AG08395 (cell line): ENCODE measurements at regions not wholly inside any gene's neighbourhood (a gene's known extent, or its start where the extent isn't known, plus 50 kb on each side); places are given as distances from the start of the nearest gene placed in this dataset.
"Not testable (repeated sequence)": the region's sequence is repeated elsewhere in the genome, so short reads cannot be mapped to it uniquely, and the experiment has no call there.

ENCODE experiments used
- DNase-seq: peaks from one replicate; pipeline ENCODE4 v3.0.0; 2012; ENCODE audit warnings: mixed read lengths, low spot score

DNA sequence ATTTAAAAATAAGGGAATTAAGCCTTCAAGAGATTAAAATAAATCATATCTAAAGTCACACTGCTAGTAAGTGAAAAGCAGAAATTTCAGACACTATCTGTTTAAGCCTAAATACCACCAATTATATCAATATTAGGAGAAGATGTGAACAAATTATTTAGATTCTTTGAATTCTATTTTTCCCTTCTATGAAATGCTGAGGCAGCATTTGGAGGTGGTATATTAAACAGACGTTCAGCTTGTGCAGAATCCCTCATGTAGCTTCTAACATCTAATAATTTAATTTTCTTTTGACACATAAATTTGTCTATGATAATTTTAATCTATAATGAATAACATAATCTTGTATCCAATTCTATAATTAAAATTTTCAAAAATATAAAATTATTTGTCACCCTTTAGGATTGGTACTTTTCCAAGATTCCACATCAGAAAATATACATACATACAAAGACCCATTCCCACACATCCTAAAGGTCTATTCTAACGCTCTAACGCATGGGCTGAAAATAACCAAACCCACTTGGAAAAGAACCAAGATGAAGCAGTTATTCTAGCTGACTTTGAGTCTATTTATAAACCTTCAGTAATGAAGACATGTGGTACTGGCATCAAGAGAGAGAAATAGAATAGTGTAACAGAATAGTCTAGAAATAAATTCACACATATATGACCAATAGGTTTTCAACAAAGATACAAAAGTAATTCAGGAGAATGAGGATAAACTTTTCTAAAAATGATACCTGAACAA is 751.8 kb downstream of the GALC start:
- DNase-seq, result no peak

DNA sequence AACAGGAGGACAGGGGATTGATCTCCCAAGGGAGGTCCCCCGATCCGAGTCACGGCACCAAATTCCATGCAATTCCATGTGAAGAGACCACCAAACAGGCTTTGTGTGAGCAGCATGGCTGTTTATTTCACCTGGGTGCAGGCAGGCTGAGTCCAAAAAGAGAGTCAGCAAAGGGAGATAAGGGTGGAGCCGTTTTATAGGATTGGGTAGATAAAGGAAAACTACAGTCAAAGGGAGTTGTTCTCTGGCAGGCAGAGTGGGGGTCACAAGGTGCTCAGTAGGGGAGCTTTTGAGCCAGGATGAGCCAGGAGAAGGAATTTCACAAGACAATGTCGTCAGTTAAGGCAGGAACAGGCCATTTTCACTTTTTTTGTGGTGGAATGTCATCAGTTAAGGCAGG is 752.7 kb downstream of the GALC start:
- DNase-seq, result not testable (repeated sequence)

DNA sequence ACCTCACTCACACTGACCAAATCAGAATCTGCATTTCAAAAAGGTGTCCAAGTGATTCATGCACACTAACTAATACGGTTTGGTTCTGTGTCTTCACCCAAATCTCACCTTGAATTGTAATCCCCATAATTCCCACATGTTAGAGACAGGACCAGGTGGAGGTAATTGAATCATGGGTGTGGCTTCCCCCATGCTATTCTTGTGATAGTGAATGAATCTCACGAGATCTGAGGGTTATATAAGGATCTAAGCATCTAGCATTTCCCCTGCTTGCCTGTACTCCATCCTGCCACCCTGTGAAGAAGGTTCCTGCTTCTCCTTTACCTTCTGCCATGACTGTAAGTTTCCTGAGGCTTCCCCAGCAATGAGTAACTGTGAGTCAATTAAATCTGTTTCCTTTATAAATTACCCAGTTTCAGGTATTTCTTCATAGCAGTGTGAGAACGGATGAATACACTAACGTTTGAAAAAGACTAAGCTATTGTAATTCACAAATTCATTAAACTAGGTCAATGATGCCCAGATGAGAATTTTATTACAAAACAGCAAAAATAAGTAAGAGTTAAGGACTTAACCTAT is 759.1 kb downstream of the GALC start:
- no peak for DNase-seq

DNA sequence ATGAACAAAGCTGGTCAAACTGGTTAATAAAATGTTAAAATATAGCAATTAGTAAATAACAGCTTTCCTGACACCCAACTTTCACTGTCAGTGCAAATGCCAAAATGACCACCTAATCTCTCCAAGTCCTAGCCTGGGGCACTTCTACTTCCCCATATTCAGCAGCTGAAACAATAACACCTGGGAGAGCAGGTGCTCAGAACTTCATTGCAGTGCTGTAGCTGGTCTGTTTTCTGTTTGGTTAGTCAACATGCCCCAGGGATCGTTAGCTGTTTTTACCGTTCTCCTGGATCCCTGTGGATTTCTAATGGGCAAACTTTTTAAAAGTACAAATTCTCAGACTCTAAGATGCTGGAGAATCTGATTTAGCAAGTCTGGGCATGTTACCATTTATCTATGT is 759.7 kb downstream of the GALC start:
- DNase-seq, result no peak

DNA sequence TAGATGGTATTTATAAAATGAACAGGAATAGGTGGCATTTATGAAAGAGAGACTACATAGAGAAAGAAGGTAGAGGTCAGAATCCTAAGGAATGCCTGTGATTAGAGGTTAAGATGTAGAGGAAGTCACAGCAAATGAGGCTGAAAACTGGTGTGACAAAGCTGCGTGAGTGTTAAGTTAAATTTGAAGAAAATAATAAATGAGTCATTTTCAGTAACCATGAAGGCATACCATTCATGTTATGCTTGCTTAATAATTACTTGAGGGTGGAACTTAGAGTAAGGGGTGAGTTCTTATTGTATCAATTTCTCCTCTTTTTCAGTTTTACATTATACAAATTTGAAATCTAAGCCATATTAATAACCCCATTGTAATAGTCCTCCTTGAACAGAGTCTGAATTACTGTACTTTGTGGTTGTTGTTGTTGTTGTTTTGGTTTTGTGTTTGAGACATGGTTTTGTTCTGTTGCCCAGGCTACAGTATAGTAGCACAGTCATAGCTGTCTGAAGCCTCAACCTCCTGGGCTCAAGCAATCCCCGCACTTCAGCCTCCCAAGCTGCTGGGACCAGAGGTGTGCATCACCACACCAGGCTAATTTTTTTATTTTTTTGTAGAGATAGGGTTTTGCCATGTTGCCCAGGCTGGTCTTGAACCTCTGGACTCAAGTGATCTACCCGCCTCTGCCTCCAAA is 761.5 kb downstream of the GALC start:
- DNase-seq, result peak; percentile 4

DNA sequence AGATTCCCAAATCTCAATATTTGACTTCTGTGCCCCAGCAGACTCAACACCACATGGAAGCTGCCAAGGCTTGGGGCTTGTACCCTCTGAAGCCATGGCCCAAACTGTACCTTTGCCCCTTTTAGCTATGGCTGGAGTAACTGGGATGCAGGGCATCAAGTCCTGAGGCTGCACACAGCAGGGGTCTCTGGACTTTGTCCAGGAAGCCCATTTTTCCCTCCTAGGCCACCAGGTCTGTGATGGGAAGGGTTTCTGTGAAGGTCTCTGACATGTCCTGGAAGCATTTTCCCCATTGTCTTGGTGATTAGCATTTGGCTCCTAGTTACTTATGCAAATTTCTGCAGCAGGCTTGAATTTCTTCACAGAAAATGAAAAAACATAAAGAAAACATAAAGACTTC is 762.3 kb downstream of the GALC start:
- no peak for DNase-seq

DNA sequence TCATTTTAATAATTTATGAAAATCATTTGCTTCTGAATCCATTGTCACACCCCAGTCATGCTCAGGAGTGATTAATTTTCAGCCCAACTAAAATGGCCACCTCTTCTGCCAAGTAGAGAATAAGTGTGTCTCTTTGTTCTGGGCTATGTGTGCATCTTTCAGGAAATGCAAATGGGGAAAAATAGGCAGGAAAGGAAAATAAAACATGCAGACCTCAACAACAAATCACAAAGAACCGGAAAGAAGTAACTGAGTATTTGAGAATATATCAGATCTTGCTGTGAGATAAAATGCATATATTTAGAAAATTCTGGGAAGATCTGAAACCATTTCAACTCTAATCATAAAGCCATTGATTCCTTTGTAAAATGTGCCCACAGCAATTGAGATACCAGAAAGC is 763.9 kb downstream of the GALC start:
- no peak for DNase-seq

DNA sequence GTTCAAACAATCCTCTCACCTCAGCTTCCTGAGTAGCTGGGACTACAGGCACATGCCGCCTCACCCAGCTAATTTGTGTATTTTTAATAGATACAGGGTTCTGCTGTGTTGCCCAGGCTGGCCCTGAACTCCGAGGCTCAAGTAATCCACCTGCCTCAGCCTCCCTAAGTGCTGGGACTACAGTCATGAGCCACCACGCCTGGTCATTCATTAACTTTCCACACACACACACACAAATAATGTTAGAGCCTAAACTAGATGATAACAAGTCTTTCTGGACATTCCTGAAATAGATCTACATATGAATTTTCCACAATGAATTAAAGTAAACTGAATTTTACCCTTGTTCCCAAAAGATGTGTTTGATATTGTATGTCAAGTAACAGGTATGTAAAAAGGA is 776.0 kb downstream of the GALC start:
- no peak for DNase-seq

DNA sequence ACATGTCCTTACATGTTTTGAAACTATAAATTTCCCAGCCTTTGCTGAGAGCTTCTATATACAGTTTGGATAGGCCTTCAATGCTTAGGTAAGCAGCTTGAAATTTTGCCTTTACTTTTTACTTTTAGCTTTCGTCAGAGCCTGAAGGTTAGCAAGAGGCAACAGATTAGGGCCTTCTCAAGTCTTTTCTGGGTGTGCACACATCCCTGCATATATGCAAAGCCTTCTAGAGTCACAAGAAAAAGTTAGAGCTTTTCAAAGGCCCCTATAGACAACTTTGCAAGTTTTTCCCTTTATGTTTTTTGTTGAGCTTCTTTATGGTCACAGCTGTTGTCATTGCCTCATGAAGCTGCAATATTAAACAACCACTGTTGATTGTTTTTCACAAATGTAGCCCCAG is 778.4 kb downstream of the GALC start:
- no peak for DNase-seq

DNA sequence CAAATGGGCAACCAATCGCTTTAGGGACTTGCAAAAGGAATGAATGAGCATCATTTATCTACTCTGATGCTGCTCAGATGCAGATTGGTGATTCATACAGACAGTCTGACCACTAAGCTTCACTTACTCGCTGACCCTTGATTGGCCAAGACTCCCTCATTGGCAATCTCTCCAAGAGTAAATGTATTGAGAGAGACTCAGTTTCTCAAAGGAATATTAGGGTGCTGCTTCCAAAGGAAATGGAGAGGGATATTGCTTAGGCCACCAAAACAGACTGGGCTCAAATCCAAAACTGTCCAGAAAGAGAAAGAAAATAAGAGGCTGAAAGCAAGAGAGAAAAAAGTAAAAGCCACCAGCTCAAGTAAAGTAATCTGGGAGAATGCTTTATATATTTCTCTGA is 785.2 kb downstream of the GALC start:
- DNase-seq, result no peak

DNA sequence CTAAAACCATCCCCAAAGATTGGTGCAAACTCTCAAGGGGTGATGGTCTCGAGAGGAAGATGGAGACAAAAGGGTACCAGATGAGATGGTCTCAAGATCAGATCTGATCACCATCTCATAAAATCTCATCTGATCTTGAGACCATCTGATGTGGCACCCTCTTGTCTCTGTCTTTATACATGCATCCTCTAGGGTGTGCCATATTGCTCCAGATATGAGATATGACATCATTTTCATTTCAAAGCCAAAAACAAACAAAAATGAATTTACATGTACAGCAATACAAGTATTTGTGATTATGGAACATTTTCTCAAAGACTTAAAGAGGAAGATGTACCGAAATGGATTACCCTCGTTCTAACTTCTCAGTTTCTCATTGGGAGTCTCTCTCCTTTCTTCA is 787.2 kb downstream of the GALC start:
- no peak for DNase-seq

DNA sequence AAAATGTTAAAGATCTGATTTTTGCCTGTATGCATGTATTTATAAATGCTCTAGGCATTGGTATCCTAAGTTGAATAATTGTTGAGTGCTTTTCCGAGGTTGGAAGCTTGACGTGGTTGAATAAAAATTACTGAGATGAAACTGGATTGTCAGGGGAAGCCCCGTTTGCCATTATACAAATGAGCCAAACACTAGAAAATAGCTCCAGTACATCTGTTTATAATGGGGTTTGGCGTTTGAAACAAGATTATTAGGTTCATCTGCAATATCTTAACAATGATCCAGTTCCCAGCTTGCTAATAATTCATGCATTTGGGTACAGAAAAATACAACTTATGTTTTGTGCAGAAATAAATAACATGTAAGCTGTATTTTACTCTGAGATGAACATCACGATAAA is 789.6 kb downstream of the GALC start:
- no peak for DNase-seq

DNA sequence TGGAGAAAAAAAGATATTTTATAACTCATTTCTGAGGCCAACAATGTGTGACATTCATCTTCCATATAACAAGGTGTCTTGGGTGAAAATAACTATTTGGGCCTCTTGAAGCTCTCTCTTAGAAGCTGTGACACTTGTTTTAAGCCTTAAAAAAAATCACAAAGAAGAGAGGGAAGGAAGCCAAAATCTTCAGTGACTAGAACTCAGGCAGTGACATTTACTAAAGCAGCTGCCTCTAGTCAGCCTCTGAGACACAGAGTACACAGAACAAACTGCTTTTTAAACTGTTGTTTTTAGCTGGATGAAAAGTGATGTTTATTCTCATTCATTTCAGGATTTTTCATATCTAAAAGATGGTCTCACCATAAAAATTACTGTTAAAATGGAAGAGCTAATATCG is 793.6 kb downstream of the GALC start:
- no peak for DNase-seq

DNA sequence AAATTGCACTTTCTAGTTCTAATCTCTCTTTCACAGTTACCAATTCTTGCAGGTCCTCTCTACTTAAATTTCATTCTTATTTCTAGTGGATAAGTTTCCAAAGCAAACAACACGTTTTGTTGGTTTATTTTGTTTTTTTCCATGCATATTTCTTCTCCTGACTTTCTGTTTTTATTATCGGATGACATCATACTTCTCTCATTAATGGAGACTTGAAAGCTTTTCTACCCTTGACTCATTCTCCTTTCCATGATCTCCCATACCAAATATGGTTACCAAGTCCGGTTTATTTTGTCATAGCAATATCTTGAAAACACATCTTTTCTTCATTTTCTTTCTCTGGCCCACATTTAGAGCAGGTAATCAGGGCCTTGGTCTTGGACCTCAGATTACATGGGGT is 796.5 kb downstream of the GALC start:
- no peak for DNase-seq

DNA sequence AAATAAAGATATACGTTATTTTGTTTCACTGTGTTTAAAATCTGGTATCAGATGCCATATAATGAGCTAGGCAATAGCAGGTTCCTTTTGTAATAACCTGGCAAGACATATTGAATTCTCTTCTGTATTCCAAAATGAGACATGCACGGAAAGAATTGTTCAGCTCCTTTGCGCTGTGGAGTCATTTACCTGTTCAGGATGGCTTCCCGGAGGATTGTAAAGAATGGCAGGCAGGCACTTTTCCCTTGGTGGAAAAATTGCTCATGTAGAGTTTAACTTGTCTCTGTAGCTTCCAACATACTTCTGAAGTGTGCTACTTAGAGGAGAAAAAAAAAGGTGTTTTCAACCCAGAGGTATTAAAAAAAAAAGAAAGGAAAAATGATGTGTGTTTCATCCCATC is 805.2 kb downstream of the GALC start:
- DNase-seq, result no peak

DNA sequence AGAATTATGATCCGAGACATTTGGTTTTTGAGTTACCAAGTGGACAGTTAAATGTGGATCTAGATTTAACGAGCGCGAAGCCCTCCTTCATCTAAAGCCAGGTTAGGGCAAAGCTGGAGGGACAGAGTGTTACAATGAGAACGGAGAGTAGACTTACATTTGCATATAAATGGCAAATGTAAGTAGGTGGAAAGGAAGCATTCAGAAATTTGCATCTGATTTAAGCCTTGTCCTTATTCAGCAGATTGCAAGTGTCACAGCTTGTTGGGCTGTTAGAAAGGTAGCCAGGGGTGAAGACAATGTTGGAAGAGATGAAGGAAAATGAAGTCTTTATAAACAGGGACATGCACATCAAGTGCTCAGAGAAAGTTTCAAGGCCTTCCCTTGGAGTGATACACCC is 806.2 kb downstream of the GALC start:
- DNase-seq, result no peak

DNA sequence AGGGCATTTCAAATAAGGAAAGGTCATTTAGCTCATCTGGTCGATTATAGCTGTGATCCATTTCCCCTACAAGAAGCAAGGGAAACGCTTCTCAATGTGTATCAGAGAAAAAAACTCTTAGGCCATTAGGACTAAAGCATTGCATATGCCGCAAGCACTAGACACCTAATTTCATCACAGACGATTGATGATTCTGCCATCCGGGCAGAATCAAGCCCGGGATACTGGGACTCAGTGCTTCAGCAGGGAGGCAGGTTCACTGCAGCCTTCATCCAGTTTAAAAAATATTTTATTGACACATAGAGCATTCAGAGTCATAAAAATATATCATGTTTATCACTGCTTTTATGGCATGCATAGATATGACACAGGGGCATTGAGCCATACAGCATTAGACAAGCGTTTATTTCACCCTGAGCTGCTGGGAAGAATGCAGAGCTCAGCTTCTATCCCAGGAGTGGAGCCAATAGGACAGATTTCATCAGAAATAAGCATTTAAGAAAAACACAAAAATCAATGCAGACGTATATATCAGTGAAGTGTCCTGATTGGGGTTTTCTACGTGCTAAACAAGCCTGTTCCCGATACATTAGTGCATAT is 806.9 kb downstream of the GALC start:
- no peak for DNase-seq

DNA sequence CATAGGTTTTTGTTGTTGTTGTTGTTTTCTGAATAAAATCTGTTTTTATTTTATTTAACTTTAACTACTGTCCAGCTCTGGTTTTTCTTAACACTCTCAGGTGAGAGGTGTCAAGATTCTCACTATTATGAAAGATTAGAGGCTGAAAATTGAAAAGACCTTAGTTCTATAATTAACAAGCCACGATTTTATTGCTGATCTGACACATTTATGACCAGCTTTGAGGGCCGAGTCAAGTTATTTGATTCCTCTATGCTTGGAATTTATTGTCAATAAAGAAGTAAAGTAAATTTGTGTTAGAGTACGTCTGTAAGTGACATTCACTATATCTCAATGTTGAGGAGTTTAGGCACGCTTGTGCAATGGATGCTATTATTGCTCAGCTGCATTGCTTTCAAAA is 808.8 kb downstream of the GALC start:
- DNase-seq, result no peak

DNA sequence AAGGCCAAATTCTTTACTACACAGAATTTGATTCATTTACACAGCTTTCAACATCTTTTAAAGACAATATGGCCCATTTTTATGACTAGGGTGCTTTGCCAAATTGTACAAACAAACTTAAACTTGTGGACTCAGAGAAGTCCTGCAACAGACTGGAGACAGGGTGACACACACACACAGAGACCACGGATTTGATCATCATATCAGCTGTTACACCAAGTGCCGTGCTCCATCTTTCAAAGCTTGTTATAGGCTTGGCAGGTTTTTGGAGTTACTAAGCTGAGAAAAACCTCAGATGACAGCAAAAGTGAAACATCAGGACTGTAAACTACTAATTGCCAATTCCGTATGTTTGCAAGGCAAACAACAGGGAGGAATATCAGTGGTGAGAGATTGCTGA is 811.7 kb downstream of the GALC start:
- no peak for DNase-seq

DNA sequence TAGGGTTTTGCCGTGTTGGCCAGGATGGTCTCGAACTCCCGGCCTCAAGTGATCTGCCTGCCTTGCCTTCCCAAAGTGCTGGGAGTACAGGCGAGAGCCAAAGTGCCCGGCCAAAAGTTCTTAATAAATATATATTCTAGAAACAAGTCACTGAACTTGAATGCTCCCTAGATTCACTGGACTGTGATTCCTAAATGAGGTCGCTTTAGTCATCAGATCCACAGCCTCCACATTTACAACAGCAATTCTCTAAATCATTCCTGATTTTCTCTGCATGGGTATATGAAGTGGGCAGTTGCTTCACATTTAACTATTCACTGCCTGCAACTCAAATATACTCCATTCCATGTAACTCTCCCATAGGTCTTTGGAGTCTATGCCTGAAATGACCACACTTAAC is 813.0 kb downstream of the GALC start:
- no peak for DNase-seq

DNA sequence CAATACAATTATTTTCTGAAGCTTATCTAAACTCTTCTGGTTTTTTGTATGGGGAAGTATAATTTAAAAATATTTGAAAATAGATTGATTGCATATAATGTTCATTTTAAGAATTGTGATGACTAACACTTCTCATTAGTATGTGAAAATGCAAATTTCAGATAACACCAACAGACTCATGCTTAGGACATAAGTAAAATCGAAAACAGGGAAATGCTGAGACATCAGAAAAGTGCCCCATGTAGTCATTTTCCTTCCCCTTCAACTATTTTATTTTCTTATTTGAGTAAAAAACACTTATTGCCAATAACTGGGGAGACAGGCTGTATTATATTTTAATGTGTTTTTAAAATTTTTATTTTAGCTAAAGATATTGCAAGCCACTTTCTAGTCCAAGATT is 814.7 kb downstream of the GALC start:
- DNase-seq, result no peak

DNA sequence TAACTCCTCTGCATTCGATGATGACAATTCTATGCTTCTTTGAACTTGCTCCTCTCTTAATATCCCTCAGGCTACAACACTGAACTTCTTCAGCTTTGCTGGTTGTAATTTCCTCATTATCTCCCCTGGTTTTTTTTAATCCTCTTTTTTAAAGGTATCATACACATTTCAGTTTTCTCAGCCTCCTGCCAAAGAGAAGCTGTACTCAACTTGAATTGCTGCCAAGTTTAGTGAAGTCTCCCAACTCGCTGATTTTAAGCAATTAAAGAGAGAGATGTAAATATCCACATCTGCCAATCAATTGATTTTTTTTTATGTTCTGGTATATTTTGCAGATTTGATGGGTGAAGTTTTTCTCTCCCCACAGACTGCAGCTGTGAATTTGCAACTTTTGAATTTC is 817.8 kb downstream of the GALC start:
- DNase-seq, result no peak

DNA sequence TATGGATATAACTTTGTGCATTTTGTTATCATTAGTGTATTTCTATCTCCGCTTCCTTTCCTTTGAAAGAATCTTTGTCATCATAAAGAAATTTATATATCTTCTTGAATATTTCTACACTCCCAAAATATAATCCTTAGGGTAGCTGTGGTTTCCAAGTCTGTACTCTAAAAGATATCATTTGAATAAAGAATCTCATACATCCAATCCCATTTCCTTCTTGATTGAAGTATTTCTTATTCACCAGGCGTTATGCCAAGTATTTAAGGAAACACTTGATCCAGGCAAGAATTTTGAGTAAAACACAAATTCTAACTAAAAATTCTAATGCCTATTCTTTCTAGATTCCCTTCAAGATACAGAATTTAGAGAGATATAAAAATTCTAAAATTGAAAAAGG is 821.8 kb downstream of the GALC start:
- no peak for DNase-seq
